Activated CD8-positive, alpha-beta T cell treated with anti-CD3 and anti-CD28 coated beads for 36 hours (primary cell): ENCODE measurements at regions not wholly inside any gene's neighbourhood (a gene's known extent, or its start where the extent isn't known, plus 50 kb on each side); places are given as distances from the start of the nearest gene placed in this dataset.

Experiments
- ATAC-seq: fragments of 200-7000 bp; cut with Tn5 transposase; one replicate; pipeline ENCODE4 v1.10.0; 2021; ENCODE audit warnings: mild to moderate bottlenecking, moderate library complexity
- CTCF ChIA-PET: fragments of 350-600 bp; sonication (Branson Sonifier 250); formaldehyde crosslinking; loops from one replicate; lab custom pipeline; 2021; ENCODE audit warnings: antibody characterized with exemption; lab: Charles Lee
- POLR2A ChIA-PET: fragments of 350-600 bp; sonication (Branson Sonifier 250); formaldehyde crosslinking; loops from one replicate; lab custom pipeline; 2021; ENCODE audit warnings: antibody characterized with exemption; lab: Charles Lee
- DNase-seq: peaks from one replicate; pipeline ENCODE4 v3.0.0-alpha.2; 2020
- H3K27ac Mint-ChIP-seq: one replicate; pipeline ENCODE4 v1.8.0; 2021; ENCODE audit warnings: mild to moderate bottlenecking, mixed read lengths
- H3K27me3 Mint-ChIP-seq: one replicate; pipeline ENCODE4 v1.8.0; 2021; ENCODE audit warnings: mixed read lengths
- H3K36me3 Mint-ChIP-seq: one replicate; pipeline ENCODE4 v1.8.0; 2021; ENCODE audit warnings: low read depth, mixed read lengths
- H3K4me1 Mint-ChIP-seq: one replicate; pipeline ENCODE4 v1.8.0; 2021; ENCODE audit warnings: low read depth, mixed read lengths
- H3K4me3 Mint-ChIP-seq: one replicate; pipeline ENCODE4 v1.8.0; 2021; ENCODE audit warnings: mild to moderate bottlenecking, moderate library complexity, mixed read lengths
- H3K9me3 Mint-ChIP-seq: one replicate; pipeline ENCODE4 v1.8.0; 2021; ENCODE audit warnings: mixed read lengths
- CTCF ChIP-seq: fragments of 200-600 bp; IDR thresholded peaks from one replicate; pipeline ENCODE4 v1.8.0; 2022; ENCODE audit warnings: antibody characterized with exemption, mild to moderate bottlenecking
- intact Hi-C: fragments of 100-400 bp; cut with micrococcal nuclease; formaldehyde crosslinking; loops from one replicate; pipeline ENCODE4 v1.10.0; 2022

GRCh38 chrX:6456196-6456595 lies 78.7 kb downstream of the VCX3A start:
- ATAC-seq (no peak), DNase-seq (no peak)
- intact Hi-C loops = no loop called here
- Mint-ChIP-seq H3K27ac (no peak overlapping the region), H3K27me3 (no peaks in the 10 kb centered on the region), H3K36me3 (no peaks in the 10 kb centered on the region), H3K9me3 (no peaks in the 10 kb centered on the region), H3K4me1 (no peaks in the 10 kb centered on the region), H3K4me3 (no peak overlapping the region)
- no peak for TF ChIP-seq CTCF
- ChIA-PET CTCF (no interaction called here), POLR2A (no interaction called here)

GRCh38 chrX:6449946-6450345 lies 85.0 kb downstream of the VCX3A start:
- TF ChIP-seq CTCF = no peak
- no peak overlapping the region for H3K4me3 Mint-ChIP-seq
- ChIA-PET POLR2A (no interaction called here), CTCF (interaction anchor here (0.6 kb wide), 1 partner anchor 1385 kb away, joined by 3 read pairs; no protein-coding TSS in a partner anchor)
- no peak for DNase-seq
- no peaks in the 10 kb centered on the region for H3K9me3 Mint-ChIP-seq
- H3K27me3 Mint-ChIP-seq = no peaks in the 10 kb centered on the region
- intact Hi-C loops = no loop called here
- no peaks in the 10 kb centered on the region for H3K36me3 Mint-ChIP-seq
- no peak for ATAC-seq
- H3K4me1 Mint-ChIP-seq = no peaks in the 10 kb centered on the region
- no peak overlapping the region for H3K27ac Mint-ChIP-seq

- ATAC-seq (no peak), DNase-seq (no peak)
- Mint-ChIP-seq H3K4me1 (no peaks in the 10 kb centered on the region), H3K36me3 (no peaks in the 10 kb centered on the region), H3K4me3 (no peak overlapping the region), H3K27me3 (no peaks in the 10 kb centered on the region), H3K27ac (no peak overlapping the region), H3K9me3 (no peaks in the 10 kb centered on the region)
- no peak for TF ChIP-seq CTCF
- ChIA-PET POLR2A (no interaction called here), CTCF (no interaction called here)
- intact Hi-C loops = no loop called here
Measured at GRCh38 chrX:6448003-6448402, 86.9 kb downstream of the VCX3A start.

GRCh38 chrX:6446582-6446981 lies 88.3 kb downstream of the VCX3A start:
- Mint-ChIP-seq H3K27me3 (no peaks in the 10 kb centered on the region), H3K4me1 (no peaks in the 10 kb centered on the region), H3K4me3 (no peak overlapping the region), H3K36me3 (no peaks in the 10 kb centered on the region), H3K9me3 (no peaks in the 10 kb centered on the region), H3K27ac (no peak overlapping the region)
- no peak for ATAC-seq
- no peak for TF ChIP-seq CTCF
- CTCF ChIA-PET = interaction anchor here (1.2 kb wide), 1 partner anchor 9 kb away, joined by 3 read pairs; no protein-coding TSS in a partner anchor
- intact Hi-C loops = no loop called here
- no peak for DNase-seq
- POLR2A ChIA-PET = no interaction called here

- no peak overlapping the region for H3K27ac Mint-ChIP-seq
- intact Hi-C loops = no loop called here
- CTCF ChIA-PET = no interaction called here
- POLR2A ChIA-PET = interaction anchor here (1.0 kb wide), 1 partner anchor 8 kb away, joined by 3 read pairs; no protein-coding TSS in a partner anchor
- no peaks in the 10 kb centered on the region for H3K27me3 Mint-ChIP-seq
- no peaks in the 10 kb centered on the region for H3K9me3 Mint-ChIP-seq
- ATAC-seq (no peak), DNase-seq (no peak)
- H3K36me3 Mint-ChIP-seq = no peaks in the 10 kb centered on the region
- no peaks in the 10 kb centered on the region for H3K4me1 Mint-ChIP-seq
- TF ChIP-seq CTCF = no peak
- H3K4me3 Mint-ChIP-seq = no peak overlapping the region
Measured at GRCh38 chrX:6440648-6441047, 94.3 kb downstream of the VCX3A start.
